ENCODE measurements at regions not wholly inside any gene's neighbourhood (a gene's known extent, or its start where the extent isn't known, plus 50 kb on each side); places are given as distances from the start of the nearest gene placed in this dataset.

GRCh38 chr18:57869221-57869620 is 66.1 kb upstream of the ATP8B1 start:
- no peaks in the 10 kb centered on the region for H3K4me1 ChIP-seq
- no peaks in the 10 kb centered on the region for H3K27me3 ChIP-seq
- H3K9me3 ChIP-seq = peaks cover 3 to 30% of the 10 kb centered on the region in 2 donors

GRCh38 chr18:57866355-57866754 is 63.2 kb upstream of the ATP8B1 start:
- TF ChIP-seq CTCF (IDR thresholded peaks at IDR 0.05) = no peak
- DNase-seq = no peak
- Histone ChIP-seq H3K4me1 (no peaks in the 10 kb centered on the region), H3K4me3 (no peak overlapping the region), H3K27me3 (no peaks in the 10 kb centered on the region), H3K27ac (no peak overlapping the region), H3K9me3 (peaks cover 0 to 3% of the 10 kb centered on the region in 2 donors), H3K36me3 (no peaks in the 10 kb centered on the region)
- intact Hi-C loops (cut with DNase I) = no loop called here
- ATAC-seq = no peak

More at GRCh38 chr18:57869221-57869620, 66.1 kb upstream of the ATP8B1 start:
- H3K4me3 ChIP-seq = no peak overlapping the region
- DNase-seq (no peak), ATAC-seq (no peak)
- no peak for TF ChIP-seq CTCF (IDR thresholded peaks at IDR 0.05)
- H3K27ac ChIP-seq = no peak overlapping the region
- intact Hi-C loops (cut with DNase I) = no loop called here
- no peaks in the 10 kb centered on the region for H3K36me3 ChIP-seq

- Histone ChIP-seq H3K27me3 (no peaks in the 10 kb centered on the region), H3K4me3 (no peak overlapping the region), H3K27ac (no peak overlapping the region), H3K9me3 (no peaks in the 10 kb centered on the region), H3K36me3 (no peaks in the 10 kb centered on the region), H3K4me1 (no peaks in the 10 kb centered on the region)
- intact Hi-C loops (cut with DNase I) = no loop called here
- DNase-seq (no peak), ATAC-seq (peak; percentile 51)
- no peak for TF ChIP-seq CTCF (IDR thresholded peaks at IDR 0.05)
Measured at GRCh38 chr18:57864615-57865121, 61.6 kb upstream of the ATP8B1 start.

GRCh38 chr18:57863706-57864105 is 60.6 kb upstream of the ATP8B1 start:
- Histone ChIP-seq H3K27ac (no peak overlapping the region), H3K27me3 (no peaks in the 10 kb centered on the region), H3K9me3 (no peaks in the 10 kb centered on the region), H3K36me3 (no peaks in the 10 kb centered on the region), H3K4me1 (no peaks in the 10 kb centered on the region), H3K4me3 (no peak overlapping the region)
- no peak for TF ChIP-seq CTCF (IDR thresholded peaks at IDR 0.05)
- ATAC-seq = no peak
- intact Hi-C loops (cut with DNase I) = no loop called here
- no peak for DNase-seq

GRCh38 chr18:57859314-57859713 is 56.2 kb upstream of the ATP8B1 start:
- intact Hi-C loops (cut with DNase I) = no loop called here
- no peaks in the 10 kb centered on the region for H3K9me3 ChIP-seq
- H3K4me3 ChIP-seq = no peak overlapping the region
- H3K4me1 ChIP-seq = no peaks in the 10 kb centered on the region
- H3K36me3 ChIP-seq = no peaks in the 10 kb centered on the region
- ATAC-seq (peak; percentile 76), DNase-seq (no peak)
- no peak overlapping the region for H3K27ac ChIP-seq
- peak; percentile 19 to 35 for TF ChIP-seq CTCF (IDR thresholded peaks at IDR 0.05)
- H3K27me3 ChIP-seq = no peaks in the 10 kb centered on the region

Measured in left lung (tissue), 4 donors.